ENCODE measurements at regions not wholly inside any gene's neighbourhood (a gene's known extent, or its start where the extent isn't known, plus 50 kb on each side); places are given as distances from the start of the nearest gene placed in this dataset.

GRCh38 chr1:194570476-194570875 is 1384.1 kb upstream of the B3GALT2 start:
- intact Hi-C loops (cut with micrococcal nuclease) = no loop called here
- no peaks in the 10 kb centered on the region for H3K9me3 Mint-ChIP-seq (ENCODE audit: unreplicated experiment)
- no TSS peak for BruUV-seq (replicated peaks)
- CTCF ChIA-PET = no interaction called here
- no peaks in the 10 kb centered on the region for H3K36me3 Mint-ChIP-seq (ENCODE audit: insufficient read depth, unreplicated experiment)
- no peak for TF ChIP-seq CTCF (IDR thresholded peaks at IDR 0.05; ENCODE audit: unreplicated experiment)
- POLR2A ChIA-PET = no interaction called here
- no peak for DNase-seq (ENCODE audit: unreplicated experiment)
- no peak overlapping the region for H3K27ac Mint-ChIP-seq (ENCODE audit: low read depth, unreplicated experiment)
- H3K4me1 Mint-ChIP-seq (ENCODE audit: insufficient read depth, unreplicated experiment) = no peaks in the 10 kb centered on the region
- no peak overlapping the region for H3K4me3 Mint-ChIP-seq (ENCODE audit: unreplicated experiment)
- no peaks in the 10 kb centered on the region for H3K27me3 Mint-ChIP-seq (ENCODE audit: insufficient read depth, unreplicated experiment)

- no peaks in the 10 kb centered on the region for H3K36me3 Mint-ChIP-seq (ENCODE audit: insufficient read depth, unreplicated experiment)
- DNase-seq (ENCODE audit: unreplicated experiment) = peak; percentile 49
- no peaks in the 10 kb centered on the region for H3K4me1 Mint-ChIP-seq (ENCODE audit: insufficient read depth, unreplicated experiment)
- no peaks in the 10 kb centered on the region for H3K27me3 Mint-ChIP-seq (ENCODE audit: insufficient read depth, unreplicated experiment)
- intact Hi-C loops (cut with micrococcal nuclease) = no loop called here
- H3K9me3 Mint-ChIP-seq (ENCODE audit: unreplicated experiment) = no peaks in the 10 kb centered on the region
- H3K4me3 Mint-ChIP-seq (ENCODE audit: unreplicated experiment) = no peak overlapping the region
- CTCF ChIA-PET = interaction anchor here (0.7 to 1.1 kb wide), 4 partner anchors 29 to 1125 kb away, joined by 3 read pairs; no protein-coding TSS in a partner anchor
- BruUV-seq (replicated peaks) = no TSS peak
- POLR2A ChIA-PET = no interaction called here
- H3K27ac Mint-ChIP-seq (ENCODE audit: low read depth, unreplicated experiment) = no peak overlapping the region
- no peak for TF ChIP-seq CTCF (IDR thresholded peaks at IDR 0.05; ENCODE audit: unreplicated experiment)
These were observed 1382.2 kb upstream of the B3GALT2 start for GRCh38 chr1:194568610-194569009.

GRCh38 chr1:194548071-194548470 is 1361.7 kb upstream of the B3GALT2 start:
- H3K27ac Mint-ChIP-seq (ENCODE audit: low read depth, unreplicated experiment) = no peak overlapping the region
- intact Hi-C loops (cut with micrococcal nuclease) = no loop called here
- DNase-seq (ENCODE audit: unreplicated experiment) = no peak
- H3K4me1 Mint-ChIP-seq (ENCODE audit: insufficient read depth, unreplicated experiment) = no peaks in the 10 kb centered on the region
- H3K4me3 Mint-ChIP-seq (ENCODE audit: unreplicated experiment) = no peak overlapping the region
- H3K36me3 Mint-ChIP-seq (ENCODE audit: insufficient read depth, unreplicated experiment) = no peaks in the 10 kb centered on the region
- ChIA-PET CTCF (no interaction called here), POLR2A (interaction anchor here (0.6 kb wide), 1 partner anchor 446 kb away, joined by 3 read pairs; no protein-coding TSS in a partner anchor)
- no peaks in the 10 kb centered on the region for H3K9me3 Mint-ChIP-seq (ENCODE audit: unreplicated experiment)
- BruUV-seq (replicated peaks) = no TSS peak
- TF ChIP-seq CTCF (IDR thresholded peaks at IDR 0.05; ENCODE audit: unreplicated experiment) = no peak
- no peaks in the 10 kb centered on the region for H3K27me3 Mint-ChIP-seq (ENCODE audit: insufficient read depth, unreplicated experiment)

- TF ChIP-seq CTCF (IDR thresholded peaks at IDR 0.05; ENCODE audit: unreplicated experiment) = no peak
- CTCF ChIA-PET = no interaction called here
- H3K4me1 Mint-ChIP-seq (ENCODE audit: insufficient read depth, unreplicated experiment) = no peaks in the 10 kb centered on the region
- DNase-seq (ENCODE audit: unreplicated experiment) = no peak
- BruUV-seq (replicated peaks) = no TSS peak
- POLR2A ChIA-PET = no interaction called here
- H3K9me3 Mint-ChIP-seq (ENCODE audit: unreplicated experiment) = peaks cover 10% of the 10 kb centered on the region
- no peak overlapping the region for H3K27ac Mint-ChIP-seq (ENCODE audit: low read depth, unreplicated experiment)
- H3K27me3 Mint-ChIP-seq (ENCODE audit: insufficient read depth, unreplicated experiment) = no peaks in the 10 kb centered on the region
- intact Hi-C loops (cut with micrococcal nuclease) = no loop called here
- H3K4me3 Mint-ChIP-seq (ENCODE audit: unreplicated experiment) = no peak overlapping the region
- no peaks in the 10 kb centered on the region for H3K36me3 Mint-ChIP-seq (ENCODE audit: insufficient read depth, unreplicated experiment)
These were observed 1357.6 kb upstream of the B3GALT2 start for GRCh38 chr1:194544012-194544411.
